Glomerular endothelial cell (primary cell): ENCODE measurements at regions not wholly inside any gene's neighbourhood (a gene's known extent, or its start where the extent isn't known, plus 50 kb on each side); places are given as distances from the start of the nearest gene placed in this dataset.

ENCODE experiments used
- DNase-seq: peaks from one replicate; pipeline ENCODE4 v3.0.0-alpha.2; 2011; ENCODE audit warnings: low read depth, low spot score; ENCODE audit errors: extremely low read depth

GRCh38 chr10:36187380-36188079 is 545.4 kb upstream of the FZD8 start:
- no peak for DNase-seq

- DNase-seq: no peak
Observed at GRCh38 chr10:36185097-36185496, 543.0 kb upstream of the FZD8 start.

- no peak for DNase-seq
Observed at GRCh38 chr10:36183726-36184125, 541.6 kb upstream of the FZD8 start.

GRCh38 chr10:36183056-36183455 is 541.0 kb upstream of the FZD8 start:
- no peak for DNase-seq

GRCh38 chr10:36182606-36183005 is 540.5 kb upstream of the FZD8 start:
- DNase-seq: no peak

- no peak for DNase-seq
Observed at GRCh38 chr10:36182179-36182566, 540.1 kb upstream of the FZD8 start.

- no peak for DNase-seq
Observed at GRCh38 chr10:36181426-36182178, 539.5 kb upstream of the FZD8 start.

- no peak for DNase-seq
Observed at GRCh38 chr10:36178616-36179015, 536.5 kb upstream of the FZD8 start.

GRCh38 chr10:36177071-36177470 is 535.0 kb upstream of the FZD8 start:
- no peak for DNase-seq

- no peak for DNase-seq
Observed at GRCh38 chr10:36175954-36176353, 533.9 kb upstream of the FZD8 start.

- DNase-seq: peak; percentile 75
Observed at GRCh38 chr10:36173364-36173763, 531.3 kb upstream of the FZD8 start.

- DNase-seq: no peak
Observed at GRCh38 chr10:36171953-36172940, 530.2 kb upstream of the FZD8 start.

- DNase-seq: no peak
Observed at GRCh38 chr10:36171556-36171952, 529.5 kb upstream of the FZD8 start.

- DNase-seq: no peak
Observed at GRCh38 chr10:36170943-36171501, 528.9 kb upstream of the FZD8 start.

GRCh38 chr10:36170142-36170719 is 528.1 kb upstream of the FZD8 start:
- no peak for DNase-seq

- DNase-seq: no peak
Observed at GRCh38 chr10:36168777-36169176, 526.7 kb upstream of the FZD8 start.

GRCh38 chr10:36164556-36165504 is 522.7 kb upstream of the FZD8 start:
- DNase-seq: no peak

- DNase-seq: no peak
Observed at GRCh38 chr10:36163827-36164226, 521.7 kb upstream of the FZD8 start.

- DNase-seq: no peak
Observed at GRCh38 chr10:36157486-36157885, 515.4 kb upstream of the FZD8 start.
